Breast epithelium (tissue), 4 donors: ENCODE measurements at regions not wholly inside any gene's neighbourhood (a gene's known extent, or its start where the extent isn't known, plus 50 kb on each side); places are given as distances from the start of the nearest gene placed in this dataset.
"Not testable (repeated sequence)": the region's sequence is repeated elsewhere in the genome, so short reads cannot be mapped to it uniquely, and the experiment has no call there.

Experiments
- DNase-seq, 2 donors: peaks; one replicate each; pipeline ENCODE4 v3.0.0-alpha.2; 2019; ENCODE audit warnings: low spot score in 2 of 2
- H3K27ac ChIP-seq, 2 donors: fragments of 200-600 bp; sonication (generic) in 1 of 2; one replicate each; pipeline ENCODE4 v1.5.1; 2016 to 2019; ENCODE audit warnings: mild to moderate bottlenecking in 1 of 2
- H3K27me3 ChIP-seq, 2 donors: fragments of 200-600 bp; sonication (generic) in 1 of 2; one replicate each; pipeline versions ENCODE4 v1.5.1 to v1.6.0; 2017 to 2019; ENCODE audit warnings: control low read depth in 1 of 2, mild to moderate bottlenecking in 1 of 2
- H3K36me3 ChIP-seq: fragments of 200-600 bp; one replicate; pipeline ENCODE4 v1.5.1; 2019
- H3K4me1 ChIP-seq, 2 donors: fragments of 200-600 bp; sonication (generic); one replicate each; pipeline ENCODE4 v1.5.1; 2016 to 2019; ENCODE audit warnings: control low read depth in 1 of 2
- H3K4me3 ChIP-seq, 3 donors: fragments of 200-600 bp; sonication (generic); 1 replicate in 2 of 3; 2 replicates in 1 of 3; pipeline ENCODE4 v1.5.1; 2016 to 2019; ENCODE audit warnings: mild to moderate bottlenecking in 3 of 3, moderate library complexity in 2 of 3
- H3K9me3 ChIP-seq, 2 donors: fragments of 200-600 bp; sonication (generic) in 1 of 2; one replicate each; pipeline ENCODE4 v1.5.1; 2016 to 2019; ENCODE audit warnings: control low read depth in 1 of 2
- POLR2A ChIP-seq: fragments of 450-650 bp; IDR thresholded peaks from one replicate; pipeline ENCODE4 v1.6.1; 2016; ENCODE audit warnings: antibody characterized with exemption, mild to moderate bottlenecking, moderate library complexity
- POLR2AphosphoS5 ChIP-seq, 3 donors: sonication (generic); formaldehyde crosslinking; IDR thresholded peaks; one replicate each; pipeline ENCODE4 v1.6.1; 2017; ENCODE audit warnings: antibody characterized with exemption in 3 of 3
- intact Hi-C: fragments of 100-400 bp; cut with DNase I; formaldehyde crosslinking; loops from one replicate; pipeline ENCODE4 v1.15.1; 2023; ENCODE audit warnings: low total_unique reads
- TF ChIP-seq, protein P1 (sequence below), 3 donors: fragments of 450-650 bp; IDR thresholded peaks; one replicate each; pipeline ENCODE4 v1.5.1; 2016 to 2017; ENCODE audit warnings: antibody characterized with exemption in 3 of 3, mild to moderate bottlenecking in 3 of 3, moderate library complexity in 3 of 3

DNA sequence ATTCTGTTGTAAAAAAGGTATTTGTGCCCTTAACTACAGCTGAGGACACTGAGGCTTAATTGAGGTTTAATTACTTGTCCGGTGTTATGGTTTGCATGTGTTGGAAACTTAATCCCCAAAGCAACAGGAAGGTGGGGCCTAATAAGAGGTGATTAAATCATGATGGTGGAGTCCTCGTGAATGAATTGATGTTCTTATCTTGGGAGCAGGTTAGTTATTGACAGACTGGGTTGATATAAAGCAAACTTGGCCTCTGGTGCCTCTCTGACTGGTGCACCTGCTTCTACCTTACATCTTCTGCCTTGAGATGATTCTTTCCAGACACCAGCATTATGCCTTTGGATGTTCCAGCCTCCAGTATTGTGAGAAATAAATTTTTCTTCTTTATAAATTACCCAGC lies 306.5 kb upstream of the HS3ST5 start:
- no peak overlapping the region for H3K4me3 ChIP-seq
- no peak for DNase-seq
- no peaks in the 10 kb centered on the region for H3K9me3 ChIP-seq
- no peaks in the 10 kb centered on the region for H3K27me3 ChIP-seq
- H3K4me1 ChIP-seq: no peaks in the 10 kb centered on the region
- no peak overlapping the region for H3K27ac ChIP-seq
- no peaks in the 10 kb centered on the region for H3K36me3 ChIP-seq
- intact Hi-C loops: no loop called here
- TF ChIP-seq, protein P1, sequence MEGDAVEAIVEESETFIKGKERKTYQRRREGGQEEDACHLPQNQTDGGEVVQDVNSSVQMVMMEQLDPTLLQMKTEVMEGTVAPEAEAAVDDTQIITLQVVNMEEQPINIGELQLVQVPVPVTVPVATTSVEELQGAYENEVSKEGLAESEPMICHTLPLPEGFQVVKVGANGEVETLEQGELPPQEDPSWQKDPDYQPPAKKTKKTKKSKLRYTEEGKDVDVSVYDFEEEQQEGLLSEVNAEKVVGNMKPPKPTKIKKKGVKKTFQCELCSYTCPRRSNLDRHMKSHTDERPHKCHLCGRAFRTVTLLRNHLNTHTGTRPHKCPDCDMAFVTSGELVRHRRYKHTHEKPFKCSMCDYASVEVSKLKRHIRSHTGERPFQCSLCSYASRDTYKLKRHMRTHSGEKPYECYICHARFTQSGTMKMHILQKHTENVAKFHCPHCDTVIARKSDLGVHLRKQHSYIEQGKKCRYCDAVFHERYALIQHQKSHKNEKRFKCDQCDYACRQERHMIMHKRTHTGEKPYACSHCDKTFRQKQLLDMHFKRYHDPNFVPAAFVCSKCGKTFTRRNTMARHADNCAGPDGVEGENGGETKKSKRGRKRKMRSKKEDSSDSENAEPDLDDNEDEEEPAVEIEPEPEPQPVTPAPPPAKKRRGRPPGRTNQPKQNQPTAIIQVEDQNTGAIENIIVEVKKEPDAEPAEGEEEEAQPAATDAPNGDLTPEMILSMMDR (IDR thresholded peaks at IDR 0.05): no peak
- TF ChIP-seq POLR2AphosphoS5 (IDR thresholded peaks at IDR 0.05): no peak

- no peaks in the 10 kb centered on the region for H3K4me1 ChIP-seq
- no peaks in the 10 kb centered on the region for H3K9me3 ChIP-seq
- no peak overlapping the region for H3K4me3 ChIP-seq
- no peak for DNase-seq
- TF ChIP-seq, protein P1 (IDR thresholded peaks at IDR 0.05): no peak
- TF ChIP-seq POLR2AphosphoS5 (IDR thresholded peaks at IDR 0.05) (no peak), POLR2A (no peak)
- H3K27ac ChIP-seq: no peak overlapping the region
- H3K27me3 ChIP-seq: no peaks in the 10 kb centered on the region
- no peaks in the 10 kb centered on the region for H3K36me3 ChIP-seq
- intact Hi-C loops: no loop called here
Measured at GRCh38 chr6:114648847-114649246, 306.0 kb upstream of the HS3ST5 start.

DNA sequence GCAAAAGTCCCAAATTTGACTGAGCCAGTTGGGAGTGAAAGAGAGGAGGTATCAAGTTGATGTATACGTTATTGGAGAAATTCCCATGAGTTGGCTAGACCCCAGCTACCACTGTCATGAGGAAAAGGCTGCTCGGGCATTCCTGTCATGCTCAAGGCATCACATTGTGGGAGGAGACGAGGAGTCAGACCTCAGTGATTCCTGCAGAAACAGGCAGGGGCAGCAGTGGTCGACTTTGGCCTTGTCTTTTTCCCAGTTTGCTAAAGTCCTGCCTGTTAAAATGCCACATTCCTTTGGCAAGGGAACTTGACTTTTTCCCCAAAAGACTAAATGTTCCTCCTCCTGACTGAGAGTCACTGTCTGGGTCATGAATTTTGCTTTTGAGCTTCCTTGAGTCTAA lies 295.5 kb upstream of the HS3ST5 start:
- no peaks in the 10 kb centered on the region for H3K4me1 ChIP-seq
- H3K9me3 ChIP-seq: no peaks in the 10 kb centered on the region
- H3K36me3 ChIP-seq: no peaks in the 10 kb centered on the region
- H3K27ac ChIP-seq: no peak overlapping the region
- H3K27me3 ChIP-seq: no peaks in the 10 kb centered on the region
- DNase-seq: no peak
- intact Hi-C loops: no loop called here
- no peak overlapping the region for H3K4me3 ChIP-seq
- TF ChIP-seq POLR2AphosphoS5 (IDR thresholded peaks at IDR 0.05): no peak
- TF ChIP-seq, protein P1 (IDR thresholded peaks at IDR 0.05): no peak
- no peak for TF ChIP-seq POLR2A

DNA sequence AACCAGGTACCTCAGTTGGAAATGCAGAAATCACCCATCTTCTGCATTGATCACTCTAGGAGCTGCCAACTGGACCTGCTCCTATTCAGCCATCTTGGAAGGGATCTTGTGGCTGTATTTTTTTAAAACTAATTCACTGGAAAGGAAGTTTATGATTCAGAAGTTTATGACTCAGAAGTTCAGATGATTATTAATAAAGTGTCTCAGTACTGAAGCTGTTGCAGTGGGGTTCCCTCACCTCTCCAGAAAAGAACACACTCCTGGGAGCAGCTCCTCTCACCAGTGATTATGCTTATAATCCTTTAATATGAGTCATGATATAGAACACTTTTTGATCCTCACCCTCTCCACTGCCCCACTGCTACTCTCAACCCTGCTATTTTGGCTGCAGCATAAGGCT lies 291.2 kb upstream of the HS3ST5 start:
- Histone ChIP-seq H3K4me3 (no peak overlapping the region), H3K4me1 (no peaks in the 10 kb centered on the region), H3K9me3 (no peaks in the 10 kb centered on the region), H3K27me3 (no peaks in the 10 kb centered on the region), H3K36me3 (no peaks in the 10 kb centered on the region), H3K27ac (no peak overlapping the region)
- TF ChIP-seq, protein P1 (IDR thresholded peaks at IDR 0.05): no peak
- TF ChIP-seq POLR2AphosphoS5 (IDR thresholded peaks at IDR 0.05) (no peak), POLR2A (no peak)
- intact Hi-C loops: no loop called here
- DNase-seq: no peak

- H3K4me1 ChIP-seq, H3K27me3 ChIP-seq, intact Hi-C loops, H3K36me3 ChIP-seq, H3K9me3 ChIP-seq, DNase-seq, H3K4me3 ChIP-seq, H3K27ac ChIP-seq: not testable (repeated sequence)
Measured at GRCh38 chr6:114626226-114626625, 283.4 kb upstream of the HS3ST5 start.

GRCh38 chr6:114619621-114620200 lies 276.9 kb upstream of the HS3ST5 start:
- Histone ChIP-seq H3K4me3 (no peak overlapping the region), H3K4me1 (no peaks in the 10 kb centered on the region), H3K27me3 (no peaks in the 10 kb centered on the region), H3K27ac (no peak overlapping the region), H3K36me3 (no peaks in the 10 kb centered on the region), H3K9me3 (no peaks in the 10 kb centered on the region)
- DNase-seq: no peak
- TF ChIP-seq, protein P1 (IDR thresholded peaks at IDR 0.05): no peak
- TF ChIP-seq POLR2AphosphoS5 (IDR thresholded peaks at IDR 0.05) (no peak), POLR2A (no peak)
- intact Hi-C loops: no loop called here
